DND-41 (cell line): ENCODE measurements at regions not wholly inside any gene's neighbourhood (a gene's known extent, or its start where the extent isn't known, plus 50 kb on each side); places are given as distances from the start of the nearest gene placed in this dataset.

Experiments used
- EZH2 ChIP-seq: IDR thresholded peaks from 3 replicates; pipeline ENCODE4 v1.6.1; 2012; ENCODE audit warnings: borderline replicate concordance, low read depth, mild to moderate bottlenecking, moderate library complexity, low read length, inconsistent platforms; ENCODE audit not compliant: severe bottlenecking
- TF ChIP-seq, protein P1 (sequence below): IDR thresholded peaks from 2 replicates; pipeline ENCODE4 v1.5.1; 2012; ENCODE audit warnings: borderline replicate concordance, low read length, moderate library complexity, mild to moderate bottlenecking; ENCODE audit not compliant: poor library complexity, severe bottlenecking; ENCODE audit errors: extremely low read depth

DNA sequence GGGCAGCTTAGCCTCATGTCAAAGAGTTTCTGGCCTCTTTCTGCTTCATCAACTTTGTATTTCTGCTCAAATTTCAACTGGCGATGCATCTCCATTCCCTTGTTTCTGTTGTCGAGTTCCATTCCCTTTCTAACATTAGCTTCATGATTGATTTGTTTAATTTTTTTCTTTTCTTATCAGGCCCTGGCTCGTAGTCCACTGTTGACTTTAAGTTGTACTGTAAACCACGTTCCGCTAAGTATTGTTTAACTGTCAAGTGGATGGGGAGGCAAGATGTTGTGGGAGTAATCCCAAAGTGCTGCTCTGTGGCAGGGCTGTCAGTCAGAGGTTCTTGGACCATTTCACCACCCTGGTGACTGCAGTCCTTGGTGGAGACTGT, 309.1 kb downstream of the PSAT1 start:
- TF ChIP-seq EZH2 = no peak
- TF ChIP-seq, protein P1, sequence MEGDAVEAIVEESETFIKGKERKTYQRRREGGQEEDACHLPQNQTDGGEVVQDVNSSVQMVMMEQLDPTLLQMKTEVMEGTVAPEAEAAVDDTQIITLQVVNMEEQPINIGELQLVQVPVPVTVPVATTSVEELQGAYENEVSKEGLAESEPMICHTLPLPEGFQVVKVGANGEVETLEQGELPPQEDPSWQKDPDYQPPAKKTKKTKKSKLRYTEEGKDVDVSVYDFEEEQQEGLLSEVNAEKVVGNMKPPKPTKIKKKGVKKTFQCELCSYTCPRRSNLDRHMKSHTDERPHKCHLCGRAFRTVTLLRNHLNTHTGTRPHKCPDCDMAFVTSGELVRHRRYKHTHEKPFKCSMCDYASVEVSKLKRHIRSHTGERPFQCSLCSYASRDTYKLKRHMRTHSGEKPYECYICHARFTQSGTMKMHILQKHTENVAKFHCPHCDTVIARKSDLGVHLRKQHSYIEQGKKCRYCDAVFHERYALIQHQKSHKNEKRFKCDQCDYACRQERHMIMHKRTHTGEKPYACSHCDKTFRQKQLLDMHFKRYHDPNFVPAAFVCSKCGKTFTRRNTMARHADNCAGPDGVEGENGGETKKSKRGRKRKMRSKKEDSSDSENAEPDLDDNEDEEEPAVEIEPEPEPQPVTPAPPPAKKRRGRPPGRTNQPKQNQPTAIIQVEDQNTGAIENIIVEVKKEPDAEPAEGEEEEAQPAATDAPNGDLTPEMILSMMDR = no peak
